Dermis microvascular lymphatic vessel endothelial cell (primary cell): ENCODE measurements at regions not wholly inside any gene's neighbourhood (a gene's known extent, or its start where the extent isn't known, plus 50 kb on each side); places are given as distances from the start of the nearest gene placed in this dataset.
A peak's percentile ranks its signal among the peaks of the same experiment; 100 is the strongest.

ENCODE experiments used
- DNase-seq, 2 donors: peaks; one replicate each; pipeline versions ENCODE4 v3.0.0 to v3.0.0-alpha.2; 2010; ENCODE audit warnings: low read depth in 2 of 2

DNA sequence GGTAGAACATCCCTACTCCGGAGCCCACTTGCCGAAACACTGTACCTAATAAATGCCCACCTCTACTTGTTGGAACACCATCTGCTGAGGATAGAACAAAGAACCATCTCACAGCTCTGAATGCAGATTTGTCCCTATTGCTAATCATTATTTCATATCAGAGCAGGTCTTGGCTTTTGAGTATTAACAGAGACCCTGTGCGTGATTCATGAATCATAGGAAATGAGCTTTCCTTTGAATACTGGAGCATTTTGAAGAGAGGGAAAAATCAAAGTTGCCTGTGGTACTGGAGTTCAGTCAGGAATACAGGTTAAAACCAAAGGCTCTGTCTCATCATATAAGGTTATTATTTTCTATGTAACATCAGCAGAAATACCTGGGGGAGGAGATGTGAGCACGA is 1132.3 kb downstream of the XPNPEP1 start:
- DNase-seq, result no peak

DNA sequence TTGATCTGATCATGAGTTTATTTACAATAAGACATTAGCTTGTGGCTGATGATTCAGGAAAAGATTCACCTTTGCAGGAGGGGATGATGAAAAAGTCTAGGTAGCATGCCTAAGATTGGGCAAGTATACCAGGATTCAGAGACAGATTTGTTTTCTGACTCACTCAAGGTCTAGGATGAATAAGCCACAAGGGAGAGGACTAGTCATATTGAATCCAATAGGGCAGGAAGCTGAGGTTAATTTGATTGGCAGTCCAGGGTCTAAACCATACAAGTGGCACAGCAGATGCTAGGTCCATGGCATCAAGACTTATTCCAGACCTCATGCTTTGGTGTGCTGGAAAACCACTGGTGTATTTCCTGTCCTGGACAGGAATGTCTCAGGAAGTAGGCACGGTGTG is 1133.4 kb downstream of the XPNPEP1 start:
- DNase-seq, result peak in 1 of 2 donors; percentile 3

DNA sequence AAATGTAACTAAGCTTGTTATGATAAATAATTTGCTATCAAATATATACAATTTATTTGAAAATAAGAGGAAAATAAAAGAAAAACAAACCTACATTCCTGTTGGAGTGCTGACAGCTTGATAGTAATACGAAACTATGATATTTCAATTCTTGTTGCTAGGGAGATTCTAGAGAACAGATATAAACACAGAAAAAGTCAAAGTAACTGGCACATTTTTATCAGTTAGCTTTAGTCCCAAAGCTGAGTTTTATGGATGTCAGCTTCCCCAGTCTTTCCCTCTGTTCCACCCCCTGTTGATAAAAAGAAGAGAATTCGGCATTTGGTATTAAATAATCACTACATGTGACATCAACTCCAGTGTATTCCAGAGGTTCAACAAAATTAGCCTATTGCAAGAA is 1134.0 kb downstream of the XPNPEP1 start:
- DNase-seq, result no peak

DNA sequence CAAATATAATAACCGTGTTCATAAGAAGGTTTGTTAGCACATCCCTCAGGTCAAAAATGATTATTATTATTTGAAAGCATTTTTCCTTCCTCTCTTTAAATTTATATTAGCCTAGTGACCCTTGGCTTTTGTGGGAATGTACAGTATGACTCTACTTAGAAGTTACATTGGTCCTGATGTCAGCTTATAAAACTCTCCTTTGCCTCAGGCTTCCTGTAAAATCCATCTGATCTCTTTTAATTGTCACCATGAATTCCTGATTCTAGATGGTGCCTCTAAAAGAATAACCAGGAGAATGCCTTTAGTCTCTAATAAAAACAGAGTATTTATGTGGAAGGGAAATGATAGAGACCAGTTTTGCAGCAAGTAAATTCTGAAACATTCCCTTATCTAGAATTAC is 1134.4 kb downstream of the XPNPEP1 start:
- DNase-seq, result no peak

DNA sequence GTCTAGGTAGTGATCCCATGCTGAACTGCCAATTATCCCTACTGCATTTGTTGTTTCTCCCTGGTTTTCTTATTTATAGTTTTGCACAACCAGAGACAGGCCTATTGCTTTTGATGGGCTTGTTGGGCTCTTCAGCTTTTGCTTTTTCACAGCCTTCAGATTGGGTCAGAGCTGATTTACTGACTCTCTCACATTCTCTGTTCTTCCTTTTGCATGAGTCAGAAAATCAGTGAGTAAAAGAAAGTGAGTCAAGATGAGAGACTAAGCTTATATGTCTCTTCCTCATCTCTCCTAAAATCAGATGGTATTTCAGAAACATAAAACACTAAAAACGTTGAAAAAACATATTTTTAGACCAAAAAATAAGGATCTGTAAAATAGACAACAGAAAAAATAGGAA is 1135.4 kb downstream of the XPNPEP1 start:
- no peak for DNase-seq

DNA sequence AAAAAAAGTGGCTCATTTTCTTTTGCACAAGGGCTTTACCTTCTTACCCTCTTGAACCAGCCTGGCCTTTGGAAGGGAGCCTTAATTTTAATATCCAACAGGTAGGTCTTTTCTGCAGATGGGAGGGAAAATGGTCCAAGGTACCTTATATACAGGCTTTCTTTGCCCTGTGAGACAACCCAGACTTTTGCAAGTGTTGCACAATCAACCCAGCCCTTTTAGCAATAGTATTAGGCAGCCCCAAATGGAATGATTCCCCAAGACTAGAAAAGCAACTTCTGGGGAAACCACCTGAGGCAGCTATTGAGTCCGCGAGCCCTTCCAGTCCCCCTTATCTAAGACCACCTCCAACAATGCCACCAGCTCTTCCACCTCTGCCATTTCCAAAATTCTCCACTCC is 1138.3 kb downstream of the XPNPEP1 start:
- no peak for DNase-seq

DNA sequence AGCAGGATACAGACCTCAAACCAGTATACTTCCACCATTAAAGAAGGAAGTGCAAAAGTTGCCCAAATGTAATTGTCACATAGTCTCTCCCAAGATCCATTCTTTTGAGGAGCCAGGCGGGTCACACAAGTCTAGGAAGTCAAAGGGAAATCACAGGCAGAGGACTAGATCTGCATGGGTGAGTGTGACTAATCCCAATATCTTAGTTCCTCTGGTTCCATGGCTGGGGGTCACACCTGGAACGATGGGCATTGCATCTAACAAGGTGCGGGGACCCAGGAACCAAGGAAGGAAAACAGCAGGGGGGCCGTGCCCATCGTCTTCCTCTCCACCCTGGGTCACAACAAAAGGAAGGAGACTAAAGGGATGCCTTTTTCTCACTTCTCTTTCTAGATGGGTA is 1138.8 kb downstream of the XPNPEP1 start:
- no peak for DNase-seq

DNA sequence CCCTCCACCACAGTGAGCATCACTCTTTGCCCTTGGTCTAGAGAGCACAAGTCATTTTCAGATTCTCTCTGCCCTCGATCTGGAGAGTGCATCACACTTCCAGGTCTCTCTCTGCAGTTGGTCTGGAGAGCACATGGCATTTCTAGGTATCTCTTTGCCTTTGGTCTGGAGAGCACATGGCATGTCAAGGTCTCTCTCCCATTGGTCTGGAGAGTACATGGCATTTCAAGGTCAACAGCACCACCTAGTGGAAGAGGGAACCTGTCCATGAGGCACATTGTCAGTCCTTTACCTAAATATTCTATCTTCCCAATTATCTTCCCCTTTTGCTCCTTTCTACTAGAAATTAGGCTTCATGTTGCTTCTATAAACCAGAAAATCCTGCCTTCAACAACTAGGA is 1139.4 kb downstream of the XPNPEP1 start:
- DNase-seq, result peak; percentile 58 to 68

DNA sequence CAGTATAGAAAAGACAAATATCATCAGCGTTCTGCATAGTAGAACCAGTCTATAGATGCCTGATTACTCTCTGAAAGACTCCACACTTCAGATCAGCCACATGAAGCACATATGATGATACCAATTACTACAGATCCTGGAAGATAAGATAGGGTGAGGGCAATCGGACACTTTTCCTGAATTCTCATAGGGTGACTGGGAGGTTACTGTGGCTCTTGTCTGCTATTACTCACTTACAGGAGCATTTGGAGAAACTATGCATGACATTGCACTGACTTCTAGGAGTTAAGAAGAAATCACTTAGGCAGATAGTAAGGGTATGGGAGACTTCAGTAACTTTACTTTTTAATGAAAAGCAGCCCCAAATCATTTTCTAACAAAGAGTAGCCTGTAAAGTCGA is 1140.9 kb downstream of the XPNPEP1 start:
- no peak for DNase-seq

DNA sequence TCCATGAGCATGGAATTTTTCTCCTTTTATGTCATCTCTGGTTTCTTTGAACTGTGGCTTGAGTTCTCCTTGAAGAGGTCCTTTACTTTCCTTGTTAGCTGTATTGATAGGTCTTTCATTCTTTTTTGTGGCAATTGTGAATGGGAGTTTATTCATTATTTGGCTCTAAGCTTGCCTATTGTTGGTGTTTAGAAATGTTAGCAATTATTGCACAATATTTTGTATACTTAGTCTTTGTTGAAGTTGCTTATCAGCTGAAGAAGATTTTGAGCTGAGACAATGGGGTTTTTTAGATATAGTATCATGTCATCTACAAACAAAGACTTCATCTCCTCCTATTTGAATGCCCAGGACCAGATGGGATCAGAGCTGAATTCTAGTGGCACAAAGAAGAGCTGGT is 1143.8 kb downstream of the XPNPEP1 start:
- DNase-seq, result no peak

DNA sequence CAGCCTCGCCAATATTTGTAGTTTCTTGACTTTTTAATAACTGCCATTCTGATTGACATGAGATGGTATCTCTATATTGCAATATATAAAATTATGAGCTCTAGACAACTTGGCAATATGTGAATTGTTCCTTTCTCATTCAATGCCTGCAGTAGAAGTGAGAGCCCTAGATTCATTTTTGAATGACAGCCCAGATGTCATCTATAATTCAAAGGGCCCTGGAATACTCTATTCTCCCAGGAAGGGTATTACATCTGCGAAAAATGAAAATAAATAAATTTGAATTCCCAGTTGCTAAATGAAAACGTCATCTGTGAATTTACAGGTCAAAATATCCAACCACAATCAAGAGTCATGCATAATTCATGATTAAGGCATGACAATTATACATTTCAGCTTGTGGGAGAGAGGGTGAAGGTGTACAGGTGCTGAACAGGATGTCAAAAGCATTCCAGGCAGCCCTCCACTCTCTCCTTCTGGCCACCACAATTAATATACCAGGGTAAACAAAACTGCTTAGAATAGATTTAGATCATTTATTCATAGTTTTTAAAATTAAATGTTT is 1147.3 kb downstream of the XPNPEP1 start:
- DNase-seq, result no peak

DNA sequence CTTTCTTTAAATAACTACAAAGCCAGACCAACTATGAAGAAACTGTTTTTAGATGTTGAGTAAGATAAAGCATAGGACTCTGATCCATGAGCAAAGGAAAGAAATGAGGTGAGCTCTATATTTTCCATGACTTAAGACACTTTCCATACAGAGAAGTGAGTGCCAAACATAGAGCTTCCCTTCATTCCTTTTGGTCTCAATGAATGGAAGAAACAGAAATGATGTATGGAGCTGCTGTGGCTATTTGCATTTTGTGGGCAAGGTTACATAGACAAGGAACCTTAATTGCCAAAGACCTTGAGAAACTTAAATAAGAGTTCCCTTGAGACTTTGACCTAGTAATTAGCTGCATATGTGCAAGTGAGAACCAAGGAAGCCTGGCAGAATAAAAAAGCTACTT is 1152.2 kb downstream of the XPNPEP1 start:
- DNase-seq, result no peak

DNA sequence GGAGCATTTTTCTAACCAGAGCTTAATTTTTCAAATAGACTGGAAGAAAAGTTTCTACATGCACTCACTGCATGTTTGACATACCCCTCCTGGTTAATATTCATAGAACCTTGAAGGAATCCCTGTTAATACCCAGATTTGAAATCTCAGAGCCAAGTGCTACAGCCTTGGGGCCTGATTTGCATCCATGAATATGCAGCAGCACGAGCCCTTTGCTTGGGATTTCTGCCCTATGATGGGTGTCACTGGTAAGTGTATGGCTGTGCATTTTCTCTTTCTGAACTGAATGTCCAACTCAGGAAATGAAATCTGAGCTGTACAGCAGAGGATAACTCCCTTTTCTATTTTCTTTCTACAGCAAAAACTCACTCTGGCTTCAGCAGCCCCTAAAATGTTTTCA is 1157.5 kb downstream of the XPNPEP1 start:
- DNase-seq, result no peak

DNA sequence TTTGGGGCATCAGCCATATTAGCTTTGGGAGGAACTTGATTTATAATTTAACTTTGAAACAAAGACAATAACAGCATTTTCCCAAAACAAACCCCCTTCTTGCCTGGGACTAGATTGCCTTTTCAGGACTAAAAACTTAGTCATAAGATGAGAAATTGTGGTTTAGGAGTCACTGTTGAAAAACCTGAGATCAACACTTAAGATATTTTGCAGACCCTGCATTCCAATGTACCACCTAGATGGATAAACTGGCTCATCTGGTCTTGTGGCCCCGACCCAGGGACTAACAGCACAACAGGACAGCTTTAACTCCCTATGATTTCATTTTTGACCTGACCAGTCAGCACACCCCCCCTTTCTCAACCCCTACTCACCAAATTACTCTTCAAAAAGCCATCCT is 1165.4 kb downstream of the XPNPEP1 start:
- no peak for DNase-seq

DNA sequence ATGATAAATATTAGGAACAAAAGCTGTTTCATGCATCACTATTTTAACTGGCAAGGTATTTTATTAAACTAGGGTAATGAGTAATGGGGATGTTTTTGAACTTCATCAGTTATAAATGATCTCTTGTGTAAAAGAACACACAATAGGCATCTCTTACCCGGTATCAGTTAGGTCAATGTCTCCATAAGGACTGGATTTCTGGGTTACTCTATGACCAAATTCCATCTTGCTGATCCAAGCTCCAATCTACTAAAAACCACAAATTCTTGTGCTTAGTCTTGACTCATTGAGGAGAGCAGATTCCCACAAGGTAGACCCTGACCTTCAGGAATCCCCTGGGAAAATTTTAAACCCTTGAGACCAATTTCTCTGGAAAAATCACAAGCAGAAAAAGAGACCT is 1167.7 kb downstream of the XPNPEP1 start:
- no peak for DNase-seq

DNA sequence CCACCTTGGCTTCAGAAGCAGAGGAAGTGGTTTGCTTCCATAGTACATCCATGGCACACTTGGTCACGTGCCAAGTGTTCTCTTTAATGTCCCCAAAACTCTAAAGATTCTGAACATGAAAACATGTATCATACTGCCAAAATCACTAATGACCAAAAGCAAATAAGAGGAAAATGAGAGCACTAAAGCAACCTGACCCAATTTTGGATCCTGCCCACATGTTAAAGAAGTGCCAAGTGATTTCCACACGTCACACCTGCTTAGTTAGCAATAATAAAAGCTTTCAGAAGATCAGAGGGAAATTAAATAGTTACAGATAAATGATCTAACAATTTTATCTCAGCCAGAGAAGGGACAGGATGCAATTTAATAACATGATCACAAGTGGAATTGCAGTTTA is 1170.0 kb downstream of the XPNPEP1 start:
- DNase-seq, result no peak

DNA sequence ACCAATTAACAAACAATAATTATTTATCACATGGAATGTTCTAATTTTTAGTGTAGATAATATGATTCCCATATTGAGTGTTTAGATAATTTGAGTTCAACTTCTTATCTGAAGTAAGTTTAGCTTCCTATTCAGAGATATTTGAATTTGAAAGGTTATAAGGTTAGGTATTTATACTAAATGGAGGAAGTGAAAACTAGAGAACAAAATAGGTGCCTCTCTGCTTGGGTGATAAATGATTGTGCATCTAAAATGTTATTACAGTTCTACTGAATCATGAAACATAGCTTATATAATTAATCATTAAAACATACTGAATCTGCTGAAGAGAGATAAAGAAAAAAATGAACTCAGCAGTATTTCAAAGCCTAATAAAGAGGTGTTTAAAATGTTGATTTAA is 1174.3 kb downstream of the XPNPEP1 start:
- DNase-seq, result no peak

DNA sequence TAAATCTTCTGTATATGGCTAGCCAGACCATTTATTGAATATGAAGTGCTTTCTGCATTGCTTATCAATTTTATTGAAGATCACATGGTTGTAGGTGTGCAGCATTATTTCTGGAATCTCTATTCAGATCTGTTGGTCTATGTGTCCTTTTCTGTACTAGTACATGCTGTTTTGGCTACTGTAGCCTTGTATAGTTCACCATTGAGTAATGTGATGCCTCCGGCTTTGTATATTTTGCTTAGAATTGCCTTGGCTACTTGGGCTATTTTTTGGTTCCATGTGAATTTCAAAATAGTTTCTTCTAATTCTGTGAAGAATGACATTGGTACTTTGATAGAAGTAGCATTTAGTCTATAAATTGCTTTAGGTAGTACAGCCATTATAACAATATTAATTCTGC is 1187.2 kb downstream of the XPNPEP1 start:
- no peak for DNase-seq

DNA sequence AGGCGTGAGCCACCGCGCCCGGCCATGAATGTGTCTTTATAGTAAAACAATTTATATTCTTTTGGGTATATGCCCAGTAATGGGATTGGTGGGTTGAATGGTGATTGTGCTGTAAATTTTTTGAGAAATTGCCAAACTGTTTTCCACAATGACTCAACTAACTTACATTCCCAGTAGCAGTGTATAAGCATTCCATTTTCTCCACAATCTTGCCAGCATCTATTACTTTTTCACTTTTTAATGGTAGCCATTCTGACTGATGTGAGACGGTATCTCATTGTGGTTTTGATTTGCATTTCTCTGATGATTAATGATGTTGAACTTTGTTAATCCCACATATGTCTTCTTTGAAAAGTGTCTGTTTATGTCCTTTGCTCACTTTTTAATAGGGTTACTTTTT is 1187.9 kb downstream of the XPNPEP1 start:
- no peak for DNase-seq

DNA sequence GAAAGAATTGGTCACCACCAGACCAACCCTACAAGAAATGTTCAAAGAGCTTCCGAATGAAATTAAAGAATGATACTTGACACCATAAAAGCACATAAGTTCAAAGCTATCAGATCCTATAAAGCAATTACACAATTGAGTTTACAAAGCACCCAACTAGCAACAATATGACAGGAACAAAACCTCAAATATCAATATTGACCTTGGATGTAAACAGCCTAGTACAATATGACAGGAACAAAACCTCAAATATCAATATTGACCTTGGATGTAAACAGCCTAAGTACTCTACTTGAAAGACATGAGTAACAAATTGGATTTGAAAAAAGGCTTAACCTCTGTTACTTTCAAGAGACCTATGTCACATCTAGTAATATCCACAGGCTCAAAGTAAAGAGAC is 1201.4 kb downstream of the XPNPEP1 start:
- DNase-seq, result no peak

DNA sequence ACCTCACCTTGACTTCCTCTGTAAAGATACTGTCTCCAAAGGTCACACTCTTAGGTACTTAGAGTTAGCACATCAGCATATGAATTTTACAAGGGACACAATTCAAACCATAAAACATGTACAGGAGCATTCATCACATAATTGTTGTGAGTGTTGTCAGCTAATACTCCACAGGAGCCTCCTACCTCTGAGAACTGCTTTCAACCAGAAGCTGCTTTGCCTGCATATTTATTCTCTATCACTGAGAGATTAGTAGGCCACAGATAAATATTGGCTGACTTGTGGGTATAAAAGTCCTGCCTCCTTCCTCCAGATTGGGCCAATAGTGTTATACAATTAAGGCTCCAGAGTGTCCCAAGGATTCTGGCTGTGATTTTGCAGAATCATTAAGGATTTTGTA is 1207.0 kb downstream of the XPNPEP1 start:
- no peak for DNase-seq

DNA sequence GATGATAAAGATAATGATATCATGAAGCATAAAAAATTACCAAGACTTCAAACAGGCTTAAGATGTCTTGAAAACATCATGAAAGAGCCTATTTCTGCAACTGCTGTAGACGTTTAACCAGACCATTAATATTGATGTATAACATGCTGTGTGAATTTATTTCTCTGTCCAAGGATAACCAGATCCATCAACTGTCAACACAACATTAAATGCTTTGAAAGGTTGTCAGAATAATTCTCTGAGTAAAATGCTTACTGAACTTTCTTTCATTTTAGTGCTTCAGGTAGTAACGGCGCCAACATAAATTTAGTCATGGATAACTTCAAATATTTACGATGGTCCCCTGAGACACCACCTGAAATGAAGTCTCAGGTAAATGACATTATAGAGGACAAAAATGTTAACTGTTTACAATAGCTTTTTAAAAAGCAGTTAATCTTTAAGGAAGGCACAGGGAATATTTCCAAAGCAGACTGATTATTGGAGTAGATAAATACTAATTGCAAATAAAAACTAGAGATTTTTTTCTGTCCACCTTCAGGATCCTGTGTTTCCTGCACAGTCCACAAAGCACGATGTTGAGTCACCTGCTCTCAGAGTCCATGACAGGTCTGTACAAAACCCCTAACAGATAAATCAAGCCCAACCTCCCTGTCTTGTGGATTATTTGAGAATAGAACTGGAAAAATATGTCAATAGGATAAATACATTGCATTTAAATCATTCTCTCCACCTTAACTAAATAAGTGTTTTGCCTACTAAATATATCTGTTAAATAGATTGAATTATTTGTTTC is 1213.2 kb downstream of the XPNPEP1 start:
- DNase-seq, result no peak

DNA sequence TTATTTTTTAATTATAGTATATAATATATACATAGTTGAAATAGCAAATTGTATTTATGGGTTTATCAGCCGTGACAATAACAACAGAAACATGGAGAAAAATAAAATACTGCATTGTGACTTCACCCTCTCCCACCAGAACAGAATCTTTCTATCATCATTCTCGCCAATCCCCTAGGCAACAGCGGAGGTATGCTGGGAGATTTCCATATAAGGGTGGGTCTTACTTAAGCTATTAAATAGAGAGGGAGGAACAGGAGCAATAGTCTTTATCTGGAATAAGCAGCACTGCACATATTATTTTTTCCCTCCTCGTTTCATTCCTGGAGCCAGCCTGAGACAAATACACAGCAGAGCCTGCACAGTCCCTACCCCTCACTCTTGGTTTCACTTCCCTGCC is 1214.9 kb downstream of the XPNPEP1 start:
- DNase-seq, result no peak
